ENCODE measurements at regions not wholly inside any gene's neighbourhood (a gene's known extent, or its start where the extent isn't known, plus 50 kb on each side); places are given as distances from the start of the nearest gene placed in this dataset.

DNA sequence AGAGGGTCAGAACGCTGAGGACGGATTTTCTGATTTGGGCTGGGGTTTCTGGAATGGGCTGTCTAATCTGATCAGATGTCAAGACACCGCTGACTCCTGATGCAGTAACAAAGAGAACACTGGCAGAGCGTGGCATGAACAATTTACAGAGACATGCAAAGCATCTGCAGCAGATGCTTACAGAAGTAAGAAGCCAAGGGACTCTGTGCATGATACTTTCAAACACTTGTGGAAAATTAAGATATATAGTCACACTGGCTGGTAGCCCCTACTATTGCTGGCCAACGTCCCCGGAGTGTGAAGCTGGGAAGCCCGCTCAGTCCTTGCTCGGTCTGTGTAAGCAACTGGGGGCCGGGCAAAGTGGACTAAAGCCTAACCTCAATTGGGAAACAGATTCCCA, 903.7 kb downstream of the BRD1 start:
- no peak for TF ChIP-seq POLR2AphosphoS5 (IDR thresholded peaks at IDR 0.05)
- TF ChIP-seq EP300 (IDR thresholded peaks at IDR 0.05): no peak
- TF ChIP-seq, protein P1, sequence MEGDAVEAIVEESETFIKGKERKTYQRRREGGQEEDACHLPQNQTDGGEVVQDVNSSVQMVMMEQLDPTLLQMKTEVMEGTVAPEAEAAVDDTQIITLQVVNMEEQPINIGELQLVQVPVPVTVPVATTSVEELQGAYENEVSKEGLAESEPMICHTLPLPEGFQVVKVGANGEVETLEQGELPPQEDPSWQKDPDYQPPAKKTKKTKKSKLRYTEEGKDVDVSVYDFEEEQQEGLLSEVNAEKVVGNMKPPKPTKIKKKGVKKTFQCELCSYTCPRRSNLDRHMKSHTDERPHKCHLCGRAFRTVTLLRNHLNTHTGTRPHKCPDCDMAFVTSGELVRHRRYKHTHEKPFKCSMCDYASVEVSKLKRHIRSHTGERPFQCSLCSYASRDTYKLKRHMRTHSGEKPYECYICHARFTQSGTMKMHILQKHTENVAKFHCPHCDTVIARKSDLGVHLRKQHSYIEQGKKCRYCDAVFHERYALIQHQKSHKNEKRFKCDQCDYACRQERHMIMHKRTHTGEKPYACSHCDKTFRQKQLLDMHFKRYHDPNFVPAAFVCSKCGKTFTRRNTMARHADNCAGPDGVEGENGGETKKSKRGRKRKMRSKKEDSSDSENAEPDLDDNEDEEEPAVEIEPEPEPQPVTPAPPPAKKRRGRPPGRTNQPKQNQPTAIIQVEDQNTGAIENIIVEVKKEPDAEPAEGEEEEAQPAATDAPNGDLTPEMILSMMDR (IDR thresholded peaks at IDR 0.05): no peak
- TF ChIP-seq POLR2A (IDR thresholded peaks at IDR 0.05): no peak
- Histone ChIP-seq H3K4me1 (no peaks in the 10 kb centered on the region), H3K36me3 (no peaks in the 10 kb centered on the region), H3K9me3 (no peaks in the 10 kb centered on the region), H3K4me3 (no peak overlapping the region), H3K27ac (no peak overlapping the region), H3K27me3 (peaks cover 0 to 12% (median 4%) of the 10 kb centered on the region in 3 donors)
- intact Hi-C loops (cut with DNase I): no loop called here
- DNase-seq: peak; percentile 28
- WGBS, 2 donors: 76 to 79% methylated on average over 9 of the region's 9 CpGs

DNA sequence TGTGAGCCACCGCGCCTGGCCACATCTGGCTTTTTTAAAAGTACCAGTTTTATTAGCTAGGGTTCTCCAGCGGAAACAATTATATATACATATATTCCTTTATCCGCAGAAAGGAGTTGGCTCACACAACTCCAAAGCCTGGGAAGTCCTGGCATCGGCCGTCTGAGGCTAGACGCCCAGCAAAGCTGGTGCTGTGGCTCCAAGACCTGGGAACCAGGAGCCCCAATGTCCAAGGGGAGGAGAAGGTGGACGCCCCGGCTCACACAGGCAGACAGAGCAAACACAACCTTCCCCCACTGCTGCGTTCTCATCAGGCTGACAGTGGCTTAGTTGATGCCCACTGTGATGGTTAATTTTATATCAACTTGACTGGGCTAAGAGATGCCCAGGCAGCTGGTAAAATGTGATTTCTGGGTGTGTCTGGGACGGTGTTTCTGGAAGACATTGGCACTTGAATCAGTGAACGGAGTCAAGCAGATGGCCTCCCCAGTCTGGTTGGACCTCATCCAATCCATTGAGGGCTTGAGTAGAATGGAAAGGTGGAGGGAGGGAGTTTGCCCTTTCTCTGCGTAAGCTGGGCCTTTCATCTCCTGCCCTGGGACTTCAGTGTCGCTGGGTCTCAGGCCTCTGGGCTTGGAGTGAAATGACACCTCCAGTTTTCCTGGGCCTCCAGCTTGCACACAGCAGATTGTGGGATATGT, 904.4 kb downstream of the BRD1 start:
- DNase-seq: peak; percentile 53
- H3K27me3 ChIP-seq: peaks cover 0 to 16% (median 4%) of the 10 kb centered on the region in 3 donors
- no peak overlapping the region for H3K4me3 ChIP-seq
- H3K36me3 ChIP-seq: no peaks in the 10 kb centered on the region
- H3K9me3 ChIP-seq: no peaks in the 10 kb centered on the region
- no peak overlapping the region for H3K27ac ChIP-seq
- intact Hi-C loops (cut with DNase I): no loop called here
- no peaks in the 10 kb centered on the region for H3K4me1 ChIP-seq
- TF ChIP-seq EP300 (IDR thresholded peaks at IDR 0.05): no peak
- TF ChIP-seq, protein P1 (IDR thresholded peaks at IDR 0.05): no peak
- TF ChIP-seq POLR2AphosphoS5 (IDR thresholded peaks at IDR 0.05): no peak
- TF ChIP-seq POLR2A (IDR thresholded peaks at IDR 0.05): no peak
- WGBS, 2 donors: 85 to 87% methylated on average over 14 of the region's 14 CpGs

DNA sequence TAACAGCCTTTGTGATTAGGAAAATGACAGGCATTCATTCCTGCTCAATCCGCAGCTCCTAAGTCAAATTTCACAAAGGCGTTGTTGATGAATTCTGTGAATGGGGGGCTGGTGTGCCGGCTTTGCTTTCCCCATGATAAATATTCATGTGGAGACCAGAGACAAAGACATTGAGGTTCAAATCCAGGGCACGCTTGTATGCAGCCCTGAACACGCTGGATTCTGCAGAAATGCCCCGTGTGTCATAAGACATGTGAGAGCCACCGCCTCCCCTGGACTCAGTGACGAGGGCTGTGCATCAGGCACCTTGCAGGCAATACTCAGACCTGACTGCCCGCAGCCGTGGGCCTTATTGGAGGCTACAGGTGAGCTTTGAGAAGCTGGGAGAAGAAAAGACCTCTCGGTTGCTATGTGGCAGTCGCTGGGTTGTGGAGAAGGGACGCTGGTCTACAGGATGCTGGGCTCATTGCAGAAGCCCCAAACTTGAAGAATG, 906.2 kb downstream of the BRD1 start:
- 82 to 90% methylated on average over 13 of the region's 13 CpGs for WGBS, 2 donors
- H3K9me3 ChIP-seq: no peaks in the 10 kb centered on the region
- no peak overlapping the region for H3K27ac ChIP-seq
- no peaks in the 10 kb centered on the region for H3K4me1 ChIP-seq
- DNase-seq: peak; percentile 63
- H3K4me3 ChIP-seq: no peak overlapping the region
- TF ChIP-seq EP300 (IDR thresholded peaks at IDR 0.05) (no peak), POLR2AphosphoS5 (IDR thresholded peaks at IDR 0.05) (no peak), POLR2A (IDR thresholded peaks at IDR 0.05) (no peak)
- TF ChIP-seq, protein P1 (IDR thresholded peaks at IDR 0.05): no peak
- H3K27me3 ChIP-seq: peaks cover 0 to 27% (median 11%) of the 10 kb centered on the region in 3 donors
- intact Hi-C loops (cut with DNase I): no loop called here
- H3K36me3 ChIP-seq: no peaks in the 10 kb centered on the region

DNA sequence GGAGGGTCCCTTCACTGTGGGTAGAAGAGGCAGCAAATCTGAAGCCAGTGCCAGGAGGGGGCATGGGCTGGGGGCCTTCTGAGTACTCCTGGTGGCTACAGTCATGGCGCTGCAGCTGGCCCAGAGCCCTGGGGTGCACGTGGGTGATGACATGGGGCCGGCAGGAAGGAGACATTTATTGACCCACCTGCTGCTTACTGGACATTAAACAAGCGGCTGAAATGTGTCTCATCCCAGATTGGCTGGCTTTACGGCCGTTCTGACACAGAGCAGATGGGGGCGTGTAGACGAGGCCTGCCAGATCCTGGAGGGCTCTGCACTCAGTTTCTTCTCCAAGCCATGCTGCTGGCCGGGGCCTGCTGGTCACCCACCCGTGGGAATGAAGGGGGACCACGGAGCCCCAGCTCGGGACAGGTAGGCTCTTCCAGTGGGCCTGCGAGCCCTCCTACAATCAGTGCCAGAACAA, 906.9 kb downstream of the BRD1 start:
- intact Hi-C loops (cut with DNase I): no loop called here
- H3K27me3 ChIP-seq: peaks cover 0 to 32% (median 11%) of the 10 kb centered on the region in 3 donors
- H3K4me1 ChIP-seq: no peaks in the 10 kb centered on the region
- no peaks in the 10 kb centered on the region for H3K36me3 ChIP-seq
- no peak overlapping the region for H3K4me3 ChIP-seq
- peak overlapping the region in 1 of 4 donors; percentile 23 for H3K27ac ChIP-seq
- H3K9me3 ChIP-seq: no peaks in the 10 kb centered on the region
- WGBS, 2 donors: 43 to 53% methylated on average over 13 of the region's 13 CpGs
- peak; percentile 54 for DNase-seq
- TF ChIP-seq POLR2A (IDR thresholded peaks at IDR 0.05) (no peak), POLR2AphosphoS5 (IDR thresholded peaks at IDR 0.05) (peak in 1 of 4 donors; percentile 10), EP300 (IDR thresholded peaks at IDR 0.05) (no peak)
- TF ChIP-seq, protein P1 (IDR thresholded peaks at IDR 0.05): no peak
